ENCODE measurements at regions not wholly inside any gene's neighbourhood (a gene's known extent, or its start where the extent isn't known, plus 50 kb on each side); places are given as distances from the start of the nearest gene placed in this dataset.

- no peak for DNase-seq (ENCODE audit: low read depth)
Observed at GRCh38 chr2:220057391-220057790, 430.0 kb downstream of the SLC4A3 start.

GRCh38 chr2:220057916-220058315 lies 430.5 kb downstream of the SLC4A3 start:
- no peak for DNase-seq (ENCODE audit: low read depth)

GRCh38 chr2:220064111-220065030 lies 436.9 kb downstream of the SLC4A3 start:
- DNase-seq (ENCODE audit: low read depth) = no peak

- no peak for DNase-seq (ENCODE audit: low read depth)
Observed at GRCh38 chr2:220065581-220065980, 438.2 kb downstream of the SLC4A3 start.

GRCh38 chr2:220068846-220069245 lies 441.4 kb downstream of the SLC4A3 start:
- no peak for DNase-seq (ENCODE audit: low read depth)

GRCh38 chr2:220070349-220070748 lies 442.9 kb downstream of the SLC4A3 start:
- no peak for DNase-seq (ENCODE audit: low read depth)

- DNase-seq (ENCODE audit: low read depth) = no peak
Observed at GRCh38 chr2:220071696-220072095, 444.3 kb downstream of the SLC4A3 start.

GRCh38 chr2:220072669-220073220 lies 445.3 kb downstream of the SLC4A3 start:
- DNase-seq (ENCODE audit: low read depth) = no peak

- DNase-seq (ENCODE audit: low read depth) = no peak
Observed at GRCh38 chr2:220075835-220076234, 448.4 kb downstream of the SLC4A3 start.

- no peak for DNase-seq (ENCODE audit: low read depth)
Observed at GRCh38 chr2:220076734-220077133, 449.3 kb downstream of the SLC4A3 start.

- DNase-seq (ENCODE audit: low read depth) = no peak
Observed at GRCh38 chr2:220077488-220077887, 450.1 kb downstream of the SLC4A3 start.

GRCh38 chr2:220078439-220078838 lies 451.0 kb downstream of the SLC4A3 start:
- no peak for DNase-seq (ENCODE audit: low read depth)

- DNase-seq (ENCODE audit: low read depth) = no peak
Observed at GRCh38 chr2:220079595-220079994, 452.2 kb downstream of the SLC4A3 start.

- no peak for DNase-seq (ENCODE audit: low read depth)
Observed at GRCh38 chr2:220081171-220081570, 453.7 kb downstream of the SLC4A3 start.

GRCh38 chr2:220090050-220090449 lies 462.6 kb downstream of the SLC4A3 start:
- DNase-seq (ENCODE audit: low read depth) = no peak

- DNase-seq (ENCODE audit: low read depth) = no peak
Observed at GRCh38 chr2:220096406-220096805, 469.0 kb downstream of the SLC4A3 start.

- no peak for DNase-seq (ENCODE audit: low read depth)
Observed at GRCh38 chr2:220101980-220102379, 474.6 kb downstream of the SLC4A3 start.

GRCh38 chr2:220103596-220103995 lies 476.2 kb downstream of the SLC4A3 start:
- DNase-seq (ENCODE audit: low read depth) = no peak

GRCh38 chr2:220104871-220105351 lies 477.5 kb downstream of the SLC4A3 start:
- DNase-seq (ENCODE audit: low read depth) = no peak

GRCh38 chr2:220106065-220106464 lies 478.6 kb downstream of the SLC4A3 start:
- DNase-seq (ENCODE audit: low read depth) = no peak

GRCh38 chr2:220107380-220107791 lies 480.0 kb downstream of the SLC4A3 start:
- DNase-seq (ENCODE audit: low read depth) = no peak

GRCh38 chr2:220114443-220114842 lies 487.0 kb downstream of the SLC4A3 start:
- no peak for DNase-seq (ENCODE audit: low read depth)

- no peak for DNase-seq (ENCODE audit: low read depth)
Observed at GRCh38 chr2:220117025-220117424, 489.6 kb downstream of the SLC4A3 start.

Data from stimulated activated CD8-positive, alpha-beta memory T cell treated with anti-CD3 and anti-CD28 coated beads, Interleukin-12 subunit alpha, Interleukin-12 subunit beta, amount 100 ng/mL, for 4 hours (primary cell).